Ovary (tissue), 7 donors: ENCODE measurements at regions not wholly inside any gene's neighbourhood (a gene's known extent, or its start where the extent isn't known, plus 50 kb on each side); places are given as distances from the start of the nearest gene placed in this dataset.

Source experiments
- DNase-seq, 5 donors: peaks; one replicate each; pipeline ENCODE4 v3.0.0-alpha.2; 2019 to 2020
- H3K27ac ChIP-seq, 2 donors: fragments of 200-600 bp; one replicate each; pipeline versions ENCODE4 v1.5.1 to v1.8.0; 2019 to 2022
- H3K27me3 ChIP-seq: fragments of 200-600 bp; one replicate; pipeline ENCODE4 v1.8.0; 2022
- H3K36me3 ChIP-seq: fragments of 200-600 bp; sonication (generic); one replicate; pipeline ENCODE4 v1.5.1; 2019
- H3K4me1 ChIP-seq: one replicate; pipeline ENCODE4 v1.8.1; 2013; ENCODE audit warnings: mild to moderate bottlenecking, moderate library complexity; ENCODE audit not compliant: insufficient read depth
- H3K4me3 ChIP-seq: fragments of 200-600 bp; sonication (generic); one replicate; pipeline ENCODE4 v1.5.1; 2017
- H3K9me3 ChIP-seq, 2 donors: fragments of 200-600 bp in 1 of 2; sonication (generic) in 1 of 2; one replicate each; pipeline versions ENCODE4 v1.5.1 to v1.8.1; 2013 to 2019; ENCODE audit warnings: mild to moderate bottlenecking in 1 of 2, moderate library complexity in 1 of 2
- CTCF ChIP-seq, 3 donors: fragments of 450-650 bp in 2 of 3; fragments of 200-600 bp in 1 of 3; IDR thresholded peaks; one replicate each; pipeline versions ENCODE4 v1.5.1 to v1.8.0; 2016 to 2022; ENCODE audit warnings: antibody characterized with exemption in 3 of 3, mild to moderate bottlenecking in 1 of 3
- EP300 ChIP-seq: sonication (generic); formaldehyde crosslinking; IDR thresholded peaks from one replicate; pipeline ENCODE4 v1.6.1; 2017; ENCODE audit warnings: antibody characterized with exemption
- POLR2A ChIP-seq: fragments of 450-650 bp; IDR thresholded peaks from one replicate; pipeline ENCODE4 v1.6.1; 2017; ENCODE audit warnings: antibody characterized with exemption, mild to moderate bottlenecking, moderate library complexity
- WGBS, 3 donors: extraction: QIAGEN DNeasy Blood & Tissue Kit in 1 of 3; methylation state at CpG; one replicate each; pipeline versions ENCODE4 v1.1.5 to v1.1.7; 2013 to 2017; 5-methylcytosine and 5-hydroxymethylcytosine counted together
- intact Hi-C, 4 donors: fragments of 100-400 bp; cut with DNase I; formaldehyde crosslinking; loops; one replicate each; pipeline versions ENCODE4 v1.11.0 to v1.15.1; 2022 to 2023
- donor health status: DM: no; HTN: no; CAD: no; lungs with moderate emphysema.
- donor health status: DM: no; HTN: no; CAD: no.
- donor health status: Bipolar disorder and iron deficiency.
- donor health status: DM: no; HTN: no; CAD: no.
- donor health status: DM: yes; HTN: yes; CAD: no.

GRCh38 chr1:101476541-101476940, 239.7 kb downstream of the S1PR1 start:
- TF ChIP-seq POLR2A (no peak), CTCF (IDR thresholded peaks at IDR 0.05) (no peak), EP300 (no peak)
- no peaks in the 10 kb centered on the region for H3K27me3 ChIP-seq
- H3K27ac ChIP-seq: no peak overlapping the region
- H3K4me1 ChIP-seq: no peaks in the 10 kb centered on the region
- no peaks in the 10 kb centered on the region for H3K36me3 ChIP-seq
- peaks cover 0 to 3% of the 10 kb centered on the region in 2 donors for H3K9me3 ChIP-seq
- intact Hi-C loops: no loop called here
- 76 to 85% (median 81%) methylated on average over 1 of the region's 1 CpG for WGBS, 3 donors
- DNase-seq: no peak
- H3K4me3 ChIP-seq: no peak overlapping the region

- Histone ChIP-seq H3K36me3 (no peaks in the 10 kb centered on the region), H3K27ac (no peak overlapping the region), H3K4me3 (no peak overlapping the region), H3K4me1 (no peaks in the 10 kb centered on the region), H3K9me3 (peaks cover 0 to 3% of the 10 kb centered on the region in 2 donors), H3K27me3 (no peaks in the 10 kb centered on the region)
- TF ChIP-seq POLR2A: no peak
- no peak for TF ChIP-seq CTCF (IDR thresholded peaks at IDR 0.05)
- TF ChIP-seq EP300: no peak
- intact Hi-C loops: no loop called here
- DNase-seq: no peak
Observed at GRCh38 chr1:101479945-101480344, 243.1 kb downstream of the S1PR1 start.

- no peaks in the 10 kb centered on the region for H3K27me3 ChIP-seq
Observed at GRCh38 chr1:101482306-101482705, 245.5 kb downstream of the S1PR1 start.

GRCh38 chr1:101483982-101484688, 247.3 kb downstream of the S1PR1 start:
- H3K27ac ChIP-seq: no peak overlapping the region
- no peak for TF ChIP-seq EP300
- TF ChIP-seq CTCF (IDR thresholded peaks at IDR 0.05): no peak
- TF ChIP-seq POLR2A: no peak
- 24 to 28% (median 26%) methylated on average over 5 of the region's 5 CpGs for WGBS, 3 donors
- no peaks in the 10 kb centered on the region for H3K36me3 ChIP-seq
- peaks cover 2% of the 10 kb centered on the region for H3K4me1 ChIP-seq
- DNase-seq: no peak
- no peaks in the 10 kb centered on the region for H3K27me3 ChIP-seq
- peaks cover 0 to 3% of the 10 kb centered on the region in 2 donors for H3K9me3 ChIP-seq
- no peak overlapping the region for H3K4me3 ChIP-seq
- intact Hi-C loops: no loop called here

More at GRCh38 chr1:101482306-101482705, 245.5 kb downstream of the S1PR1 start:
- Histone ChIP-seq H3K4me3 (no peak overlapping the region), H3K36me3 (no peaks in the 10 kb centered on the region), H3K9me3 (peaks cover 0 to 3% of the 10 kb centered on the region in 2 donors), H3K4me1 (peaks cover 2% of the 10 kb centered on the region), H3K27ac (no peak overlapping the region)
- WGBS, 3 donors: 79 to 88% (median 85%) methylated on average over 4 of the region's 4 CpGs
- DNase-seq: no peak
- no peak for TF ChIP-seq POLR2A
- no peak for TF ChIP-seq CTCF (IDR thresholded peaks at IDR 0.05)
- TF ChIP-seq EP300: no peak
- intact Hi-C loops: no loop called here
